HepG2 (cell line): ENCODE measurements at regions not wholly inside any gene's neighbourhood (a gene's known extent, or its start where the extent isn't known, plus 50 kb on each side); places are given as distances from the start of the nearest gene placed in this dataset.

ENCODE experiments used
- ARNT2 ChIP-seq: sonication (generic); formaldehyde crosslinking; IDR thresholded peaks from 2 replicates; pipeline ENCODE4 v1.8.0; 2022; ENCODE audit warnings: mild to moderate bottlenecking, low read depth, missing genetic modification reagents, moderate library complexity
- BCL3 ChIP-seq: sonication (generic); formaldehyde crosslinking; IDR thresholded peaks from 2 replicates; pipeline ENCODE4 v1.5.1; 2020; ENCODE audit warnings: mild to moderate bottlenecking, missing genetic modification reagents, moderate library complexity
- CEBPG ChIP-seq: IDR thresholded peaks from 2 replicates; pipeline ENCODE4 v1.6.1; 2016
- DDIT3 ChIP-seq: sonication (generic); formaldehyde crosslinking; IDR thresholded peaks from 2 replicates; pipeline ENCODE4 v1.4.0; 2020; ENCODE audit warnings: mild to moderate bottlenecking, missing genetic modification reagents
- ELF1 ChIP-seq: sonication (generic); formaldehyde crosslinking; IDR thresholded peaks from 2 replicates; pipeline ENCODE4 v1.4.0; 2020; ENCODE audit warnings: missing genetic modification reagents
- GATAD1 ChIP-seq: IDR thresholded peaks from 2 replicates; pipeline ENCODE4 v1.6.1; 2016; ENCODE audit warnings: missing genetic modification reagents, missing compliant biosample characterization
- HMG20A ChIP-seq: IDR thresholded peaks from 2 replicates; pipeline ENCODE4 v1.6.1; 2016; ENCODE audit warnings: borderline replicate concordance
- ISL2 ChIP-seq: sonication (generic); formaldehyde crosslinking; IDR thresholded peaks from 2 replicates; pipeline ENCODE4 v1.5.0; 2020; ENCODE audit warnings: missing genetic modification reagents
- KAT2B ChIP-seq: fragments of 150-350 bp; IDR thresholded peaks from 2 replicates; pipeline ENCODE4 v1.6.1; 2014; ENCODE audit warnings: low read depth, low read length, borderline replicate concordance
- KAT7 ChIP-seq: IDR thresholded peaks from 2 replicates; pipeline ENCODE4 v1.6.1; 2018; ENCODE audit warnings: borderline replicate concordance, missing compliant biosample characterization
- PITX1 ChIP-seq: sonication (generic); formaldehyde crosslinking; IDR thresholded peaks from 2 replicates; pipeline ENCODE4 v1.5.1; 2020; ENCODE audit warnings: mild to moderate bottlenecking, missing genetic modification reagents
- SMAD3 ChIP-seq: sonication (generic); formaldehyde crosslinking; IDR thresholded peaks from 2 replicates; pipeline ENCODE4 v1.4.0; 2020; ENCODE audit warnings: missing genetic modification reagents
- SRY ChIP-seq: sonication (generic); formaldehyde crosslinking; IDR thresholded peaks from 2 replicates; pipeline ENCODE4 v1.8.0; 2022; ENCODE audit warnings: mild to moderate bottlenecking, missing genetic modification reagents
- TAF15 ChIP-seq: fragments of 200-400 bp; formaldehyde crosslinking; IDR thresholded peaks from one replicate; pipeline ENCODE4 v1.6.1; 2018; ENCODE audit warnings: mild to moderate bottlenecking, low read depth, low read length; ENCODE audit not compliant: poor library complexity, severe bottlenecking
- TEF ChIP-seq: sonication (generic); formaldehyde crosslinking; IDR thresholded peaks from 2 replicates; pipeline ENCODE4 v1.5.0; 2020; ENCODE audit warnings: missing genetic modification reagents
- ZBTB38 ChIP-seq: sonication (generic); formaldehyde crosslinking; IDR thresholded peaks from 2 replicates; pipeline ENCODE4 v1.5.1; 2020; ENCODE audit warnings: mild to moderate bottlenecking, missing genetic modification reagents
- ZFP62 ChIP-seq: sonication (generic); formaldehyde crosslinking; IDR thresholded peaks from 2 replicates; pipeline ENCODE4 v1.4.0; 2020; ENCODE audit warnings: missing genetic modification reagents
- ZNF30 ChIP-seq: sonication (generic); formaldehyde crosslinking; IDR thresholded peaks from 2 replicates; pipeline ENCODE4 v1.5.0; 2020; ENCODE audit warnings: mild to moderate bottlenecking, missing genetic modification reagents
- ZNF335 ChIP-seq: sonication (generic); formaldehyde crosslinking; IDR thresholded peaks from 2 replicates; pipeline ENCODE4 v1.4.0; 2020; ENCODE audit warnings: missing genetic modification reagents
- ZNF33B ChIP-seq: sonication (generic); formaldehyde crosslinking; IDR thresholded peaks from 2 replicates; pipeline ENCODE4 v1.5.1; 2020; ENCODE audit warnings: mild to moderate bottlenecking, missing genetic modification reagents
- ZNF484 ChIP-seq: sonication (generic); formaldehyde crosslinking; IDR thresholded peaks from 2 replicates; pipeline ENCODE4 v1.5.1; 2020; ENCODE audit warnings: mild to moderate bottlenecking, low read depth, missing genetic modification reagents, borderline replicate concordance
- ZNF597 ChIP-seq: sonication (generic); formaldehyde crosslinking; IDR thresholded peaks from 2 replicates; pipeline ENCODE4 v1.5.0; 2020; ENCODE audit warnings: missing genetic modification reagents
- ZNF639 ChIP-seq: conservative IDR thresholded peaks from 2 replicates; pipeline ENCODE4 v1.6.1; 2018; ENCODE audit warnings: missing genetic modification reagents
- ZNF777 ChIP-seq: sonication (generic); formaldehyde crosslinking; IDR thresholded peaks from 2 replicates; pipeline ENCODE4 v1.4.0; 2020; ENCODE audit warnings: missing genetic modification reagents
- ZNF83 ChIP-seq: sonication (generic); formaldehyde crosslinking; IDR thresholded peaks from 2 replicates; pipeline ENCODE4 v1.4.0; 2020; ENCODE audit warnings: missing genetic modification reagents, mild to moderate bottlenecking, borderline replicate concordance
- TF ChIP-seq, protein P1 (sequence below): sonication (generic); formaldehyde crosslinking; conservative IDR thresholded peaks from 2 replicates; pipeline ENCODE4 v1.8.0; 2022; ENCODE audit warnings: low read depth, missing genetic modification reagents

- TF ChIP-seq ZNF639 (CRISPR knock-in tag) (no peak; the same call in 1 of the 2 replicates), TEF (CRISPR knock-in tag) (no peak), DDIT3 (CRISPR knock-in tag) (no peak), PITX1 (CRISPR knock-in tag) (peak; percentile 23; the same call in 1 of the 2 replicates), ARNT2 (peak; percentile 67; the same call in 1 of the 2 replicates), KAT2B (no peak), ZNF30 (no peak), ISL2 (CRISPR knock-in tag) (peak; percentile 12; the same call in 1 of the 2 replicates), ZNF33B (no peak), SMAD3 (CRISPR knock-in tag) (0 out of 2 replicates have a peak, but pooled peaks have one; percentile 22), ZNF335 (CRISPR knock-in tag) (no peak), ZNF484 (no peak), ZBTB38 (CRISPR knock-in tag) (peak; percentile 31; the same call in 1 of the 2 replicates), CEBPG (CRISPR knock-in tag) (0 out of 2 replicates have a peak, but pooled peaks have one; percentile 13), ZNF597 (CRISPR knock-in tag) (no peak), ZNF777 (CRISPR knock-in tag) (0 out of 2 replicates have a peak, but pooled peaks have one; percentile 18), ZNF83 (CRISPR knock-in tag) (no peak), HMG20A (CRISPR knock-in tag) (0 out of 2 replicates have a peak, but pooled peaks have one; percentile 26), ZFP62 (CRISPR knock-in tag) (no peak), TAF15 (no peak), BCL3 (CRISPR knock-in tag) (peak; percentile 47; the same call in 1 of the 2 replicates), ELF1 (CRISPR knock-in tag) (no peak), SRY (CRISPR knock-in tag) (no peak), GATAD1 (CRISPR knock-in tag) (peak; percentile 33; the same call in 1 of the 2 replicates), KAT7 (CRISPR knock-in tag) (peak; percentile 54; the same call in 1 of the 2 replicates)
- TF ChIP-seq, protein P1, sequence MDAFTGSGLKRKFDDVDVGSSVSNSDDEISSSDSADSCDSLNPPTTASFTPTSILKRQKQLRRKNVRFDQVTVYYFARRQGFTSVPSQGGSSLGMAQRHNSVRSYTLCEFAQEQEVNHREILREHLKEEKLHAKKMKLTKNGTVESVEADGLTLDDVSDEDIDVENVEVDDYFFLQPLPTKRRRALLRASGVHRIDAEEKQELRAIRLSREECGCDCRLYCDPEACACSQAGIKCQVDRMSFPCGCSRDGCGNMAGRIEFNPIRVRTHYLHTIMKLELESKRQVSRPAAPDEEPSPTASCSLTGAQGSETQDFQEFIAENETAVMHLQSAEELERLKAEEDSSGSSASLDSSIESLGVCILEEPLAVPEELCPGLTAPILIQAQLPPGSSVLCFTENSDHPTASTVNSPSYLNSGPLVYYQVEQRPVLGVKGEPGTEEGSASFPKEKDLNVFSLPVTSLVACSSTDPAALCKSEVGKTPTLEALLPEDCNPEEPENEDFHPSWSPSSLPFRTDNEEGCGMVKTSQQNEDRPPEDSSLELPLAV, result no peak
Observed at GRCh38 chr9:129496473-129497004, 124.4 kb downstream of the C9orf50 start (continued).
